Upper lobe of left lung (tissue), 4 donors: ENCODE measurements at regions not wholly inside any gene's neighbourhood (a gene's known extent, or its start where the extent isn't known, plus 50 kb on each side); places are given as distances from the start of the nearest gene placed in this dataset.

Experiments
- POLR2A ChIP-seq, 4 donors: fragments of 450-650 bp; IDR thresholded peaks; one replicate each; pipeline ENCODE4 v1.5.1; 2016 to 2017; ENCODE audit warnings: antibody characterized with exemption in 4 of 4, mild to moderate bottlenecking in 2 of 4
- POLR2AphosphoS5 ChIP-seq, 2 donors: sonication (generic); formaldehyde crosslinking; IDR thresholded peaks; one replicate each; pipeline ENCODE4 v1.5.1; 2017; ENCODE audit warnings: antibody characterized with exemption in 2 of 2
- TF ChIP-seq, protein P1 (sequence below), 6 experiments: fragments of 450-650 bp in 4 of 6; fragments of 200-600 bp in 2 of 6; sonication (generic) in 2 of 6; IDR thresholded peaks; one replicate each; pipeline ENCODE4 v1.5.1; 2016 to 2019; ENCODE audit warnings: antibody characterized with exemption in 6 of 6

DNA sequence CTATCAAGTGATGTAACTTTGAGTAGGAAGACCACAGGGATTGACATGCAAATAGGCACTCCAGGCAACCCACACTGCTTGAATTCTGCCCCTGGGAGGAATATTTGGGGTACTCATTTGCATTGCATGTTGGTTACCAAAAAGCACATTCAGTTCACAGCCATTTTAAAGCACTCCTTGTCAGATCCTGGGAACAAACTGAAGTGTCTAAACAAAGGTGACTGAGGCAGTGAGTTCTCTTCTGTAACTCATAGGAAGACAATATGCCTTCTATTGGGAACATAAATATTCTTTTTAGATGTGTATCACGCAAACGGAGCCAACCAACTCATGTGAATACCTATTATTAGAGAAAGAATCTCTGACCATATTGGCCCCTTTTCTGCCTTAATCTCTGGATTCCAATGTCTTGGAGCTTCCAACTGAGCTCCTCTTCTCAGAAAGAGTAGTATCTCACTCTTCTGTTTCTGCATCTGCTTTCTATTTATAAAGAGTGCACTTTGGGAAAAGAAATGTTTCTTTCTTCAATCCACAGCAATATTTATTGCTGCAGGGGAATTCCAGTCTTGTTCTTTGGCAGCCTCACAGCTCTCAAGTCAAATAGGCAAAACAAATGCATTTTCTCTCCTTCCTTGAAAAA is 125.7 kb upstream of the NBEA start:
- TF ChIP-seq, protein P1, sequence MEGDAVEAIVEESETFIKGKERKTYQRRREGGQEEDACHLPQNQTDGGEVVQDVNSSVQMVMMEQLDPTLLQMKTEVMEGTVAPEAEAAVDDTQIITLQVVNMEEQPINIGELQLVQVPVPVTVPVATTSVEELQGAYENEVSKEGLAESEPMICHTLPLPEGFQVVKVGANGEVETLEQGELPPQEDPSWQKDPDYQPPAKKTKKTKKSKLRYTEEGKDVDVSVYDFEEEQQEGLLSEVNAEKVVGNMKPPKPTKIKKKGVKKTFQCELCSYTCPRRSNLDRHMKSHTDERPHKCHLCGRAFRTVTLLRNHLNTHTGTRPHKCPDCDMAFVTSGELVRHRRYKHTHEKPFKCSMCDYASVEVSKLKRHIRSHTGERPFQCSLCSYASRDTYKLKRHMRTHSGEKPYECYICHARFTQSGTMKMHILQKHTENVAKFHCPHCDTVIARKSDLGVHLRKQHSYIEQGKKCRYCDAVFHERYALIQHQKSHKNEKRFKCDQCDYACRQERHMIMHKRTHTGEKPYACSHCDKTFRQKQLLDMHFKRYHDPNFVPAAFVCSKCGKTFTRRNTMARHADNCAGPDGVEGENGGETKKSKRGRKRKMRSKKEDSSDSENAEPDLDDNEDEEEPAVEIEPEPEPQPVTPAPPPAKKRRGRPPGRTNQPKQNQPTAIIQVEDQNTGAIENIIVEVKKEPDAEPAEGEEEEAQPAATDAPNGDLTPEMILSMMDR (IDR thresholded peaks at IDR 0.05) = no peak
- TF ChIP-seq POLR2A (IDR thresholded peaks at IDR 0.05) (no peak), POLR2AphosphoS5 (IDR thresholded peaks at IDR 0.05) (no peak)
